PC-9 (cell line): ENCODE measurements at regions not wholly inside any gene's neighbourhood (a gene's known extent, or its start where the extent isn't known, plus 50 kb on each side); places are given as distances from the start of the nearest gene placed in this dataset.

ENCODE experiments used
- BruUV-seq: library from RNA; stranded (reverse); fragments of 400-500 nt; replicated peaks from 2 replicates; lab custom pipeline; 2021; lab: Mats Ljungman, UMichigan
- CTCF ChIA-PET: fragments of 300-600 bp; sonication (Branson Sonifier 250); formaldehyde crosslinking; loops from one replicate; lab custom pipeline; 2022; ENCODE audit warnings: antibody characterized with exemption; lab: Charles Lee
- POLR2A ChIA-PET: fragments of 300-600 bp; sonication (Branson Sonifier 250); formaldehyde crosslinking; loops from one replicate; lab custom pipeline; 2022; ENCODE audit warnings: antibody characterized with exemption; ENCODE audit not compliant: unreplicated experiment; lab: Charles Lee
- DNase-seq, 2 experiments: peaks; one replicate each; pipeline versions ENCODE4 v3.0.0 to v3.0.0-alpha.2; 2015 to 2022; ENCODE audit warnings: mixed read lengths in 1 of 2
- H2AFZ ChIP-seq: fragments of 200-600 bp; sonication (generic); 2 replicates; pipeline ENCODE4 v1.8.1; 2017; ENCODE audit warnings: antibody characterized with exemption
- H3F3A ChIP-seq: fragments of 200-600 bp; sonication (generic); 2 replicates; pipeline ENCODE4 v1.8.1; 2017; ENCODE audit warnings: antibody characterized with exemption, mild to moderate bottlenecking, low read depth; ENCODE audit not compliant: insufficient read depth
- H3K27ac ChIP-seq: fragments of 200-600 bp; sonication (generic); 2 replicates; pipeline ENCODE4 v1.6.1; 2016; ENCODE audit warnings: mixed run types
- H3K27me3 ChIP-seq: fragments of 200-600 bp; sonication (generic); 2 replicates; pipeline ENCODE4 v1.6.1; 2016; ENCODE audit warnings: low read depth, mixed run types; ENCODE audit not compliant: insufficient read depth
- H3K36me3 ChIP-seq: fragments of 200-600 bp; sonication (generic); 2 replicates; pipeline ENCODE4 v1.6.1; 2016; ENCODE audit warnings: low read depth, mixed run types
- H3K4me1 ChIP-seq: fragments of 200-600 bp; sonication (generic); replicated peaks from 2 replicates; pipeline ENCODE4 v1.6.1; 2016; ENCODE audit warnings: mixed run types; ENCODE audit not compliant: insufficient read depth
- H3K4me2 ChIP-seq: fragments of 200-600 bp; sonication (generic); 2 replicates; pipeline ENCODE4 v1.6.1; 2017; ENCODE audit warnings: mixed run types
- H3K4me3 ChIP-seq: fragments of 200-600 bp; sonication (generic); 2 replicates; pipeline ENCODE4 v1.6.1; 2016; ENCODE audit warnings: mixed run types
- H3K79me2 ChIP-seq: fragments of 200-600 bp; sonication (generic); 2 replicates; pipeline ENCODE4 v1.6.1; 2017; ENCODE audit warnings: low read depth, mixed run types
- H3K9me2 ChIP-seq: fragments of 200-600 bp; sonication (generic); 2 replicates; pipeline ENCODE4 v1.8.1; 2017; ENCODE audit warnings: mild to moderate bottlenecking; ENCODE audit not compliant: insufficient read depth
- H3K9me3 ChIP-seq: fragments of 200-600 bp; sonication (generic); 2 replicates; pipeline ENCODE4 v1.8.1; 2016; ENCODE audit warnings: low read depth; ENCODE audit not compliant: insufficient read depth
- H4K20me1 ChIP-seq: fragments of 200-600 bp; sonication (generic); 2 replicates; pipeline ENCODE4 v1.8.1; 2017; ENCODE audit not compliant: insufficient read depth
- CTCF ChIP-seq: fragments of 200-600 bp; sonication (generic); conservative IDR thresholded peaks from 2 replicates; pipeline ENCODE4 v1.6.1; 2017; ENCODE audit warnings: mixed run types, antibody characterized with exemption, mild to moderate bottlenecking, moderate library complexity
- EZH2 ChIP-seq: fragments of 200-600 bp; sonication (generic); IDR thresholded peaks from 2 replicates; pipeline ENCODE4 v1.8.0; 2017; ENCODE audit warnings: antibody characterized with exemption, low read depth
- intact Hi-C: fragments of 100-400 bp; cut with micrococcal nuclease; formaldehyde crosslinking; loops from one replicate; pipeline ENCODE4 v1.10.0; 2022; ENCODE audit not compliant: unreplicated experiment

- Histone ChIP-seq H3K4me2 (no peak overlapping the region), H3K9me3 (0 out of 2 replicates have a peak, but pooled peaks cover 3% of the 10 kb centered on the region)
Measured at GRCh38 chr2:160550048-160550447, 56.4 kb upstream of the RBMS1 start.

GRCh38 chr2:160551259-160551658 is 57.7 kb upstream of the RBMS1 start:
- no peaks in the 10 kb centered on the region for H3K36me3 ChIP-seq
- H3K4me2 ChIP-seq: no peak overlapping the region
- H3K79me2 ChIP-seq: no peaks in the 10 kb centered on the region
- intact Hi-C loops: no loop called here
- no peaks in the 10 kb centered on the region for H3K27me3 ChIP-seq
- BruUV-seq: no TSS peak
- 0 out of 2 replicates have a peak, but pooled peaks cover 3% of the 10 kb centered on the region for H3K9me3 ChIP-seq
- ChIA-PET POLR2A (no interaction called here), CTCF (no interaction called here)
- no peak overlapping the region for H3K4me3 ChIP-seq
- TF ChIP-seq EZH2 (no peak), CTCF (no peak)
- H2AFZ ChIP-seq: no peak overlapping the region
- no peak for DNase-seq
- H4K20me1 ChIP-seq: no peaks in the 10 kb centered on the region
- H3K4me1 ChIP-seq: no peaks in the 10 kb centered on the region
- no peaks in the 10 kb centered on the region for H3K9me2 ChIP-seq
- H3K27ac ChIP-seq: no peak overlapping the region
- H3F3A ChIP-seq: no peaks in the 10 kb centered on the region

More at GRCh38 chr2:160550048-160550447, 56.4 kb upstream of the RBMS1 start:
- DNase-seq: no peak
- Histone ChIP-seq H3K79me2 (no peaks in the 10 kb centered on the region), H3K27me3 (no peaks in the 10 kb centered on the region), H3K4me3 (no peak overlapping the region), H3K4me1 (no peaks in the 10 kb centered on the region), H2AFZ (no peak overlapping the region), H3K27ac (no peak overlapping the region), H4K20me1 (no peaks in the 10 kb centered on the region), H3K36me3 (no peaks in the 10 kb centered on the region), H3F3A (no peaks in the 10 kb centered on the region), H3K9me2 (no peaks in the 10 kb centered on the region)
- intact Hi-C loops: no loop called here
- TF ChIP-seq CTCF (no peak), EZH2 (no peak)
- POLR2A ChIA-PET: no interaction called here
- CTCF ChIA-PET: no interaction called here
- BruUV-seq: no TSS peak

- no peak overlapping the region for H2AFZ ChIP-seq
- no peaks in the 10 kb centered on the region for H3K36me3 ChIP-seq
- no peaks in the 10 kb centered on the region for H3K9me2 ChIP-seq
- no peak for DNase-seq
- no peaks in the 10 kb centered on the region for H3F3A ChIP-seq
- TF ChIP-seq EZH2 (no peak), CTCF (no peak)
- no peaks in the 10 kb centered on the region for H3K27me3 ChIP-seq
- no peaks in the 10 kb centered on the region for H3K9me3 ChIP-seq
- H3K4me1 ChIP-seq: no peaks in the 10 kb centered on the region
- H3K27ac ChIP-seq: no peak overlapping the region
- POLR2A ChIA-PET: no interaction called here
- H3K4me3 ChIP-seq: no peak overlapping the region
- no peaks in the 10 kb centered on the region for H4K20me1 ChIP-seq
- CTCF ChIA-PET: no interaction called here
- no peaks in the 10 kb centered on the region for H3K79me2 ChIP-seq
- BruUV-seq: no TSS peak
- intact Hi-C loops: no loop called here
- H3K4me2 ChIP-seq: no peak overlapping the region
Measured at GRCh38 chr2:160555420-160556071, 61.9 kb upstream of the RBMS1 start.
